HCT116 (cell line): ENCODE measurements at regions not wholly inside any gene's neighbourhood (a gene's known extent, or its start where the extent isn't known, plus 50 kb on each side); places are given as distances from the start of the nearest gene placed in this dataset.

Experiments used
- CEBPB ChIP-seq: IDR thresholded peaks from 2 replicates; pipeline ENCODE4 v1.6.1; 2012; ENCODE audit warnings: low read depth
- CTCF ChIP-seq, 3 experiments: fragments of 200-600 bp in 1 of 3; sonication (generic) in 1 of 3; IDR thresholded peaks in 2 of 3; conservative IDR thresholded peaks in 1 of 3; 2 replicates each; pipeline ENCODE4 v1.5.1; 2012 to 2017; ENCODE audit warnings: low read depth in 2 of 3, low read length in 2 of 3, antibody characterized with exemption in 1 of 3, borderline replicate concordance in 1 of 3, control low read depth in 1 of 3, mild to moderate bottlenecking in 1 of 3, mixed read lengths in 1 of 3, mixed run types in 1 of 3, moderate library complexity in 1 of 3; ENCODE audit not compliant: insufficient read depth in 1 of 3
- EZH2 ChIP-seq: fragments of 200-600 bp; sonication (generic); IDR thresholded peaks from 2 replicates; pipeline ENCODE4 v1.6.1; 2017; ENCODE audit warnings: antibody characterized with exemption, mixed run types
- EZH2phosphoT487 ChIP-seq: fragments of 200-600 bp; IDR thresholded peaks from 2 replicates; pipeline ENCODE4 v1.6.1; 2018; ENCODE audit warnings: antibody characterized with exemption, borderline replicate concordance
- MAX ChIP-seq: IDR thresholded peaks from 2 replicates; pipeline ENCODE4 v1.6.1; 2012
- POLR2A ChIP-seq: IDR thresholded peaks from 2 replicates; pipeline ENCODE4 v1.7.0; 2011; ENCODE audit warnings: borderline replicate concordance; ENCODE audit not compliant: insufficient read depth, insufficient read length; ENCODE audit errors: extremely low read depth
- POLR2AphosphoS5 ChIP-seq: IDR thresholded peaks from 2 replicates; pipeline ENCODE4 v1.6.1; 2011; ENCODE audit warnings: mild to moderate bottlenecking, low read depth, low read length, moderate library complexity
- RAD21 ChIP-seq: IDR thresholded peaks from 2 replicates; pipeline ENCODE4 v1.6.1; 2012; ENCODE audit warnings: low read depth, mild to moderate bottlenecking
- REST ChIP-seq: IDR thresholded peaks from 2 replicates; pipeline ENCODE4 v1.6.1; 2012; ENCODE audit warnings: low read depth
- SP1 ChIP-seq: IDR thresholded peaks from 2 replicates; pipeline ENCODE4 v1.6.1; 2012; ENCODE audit warnings: low read depth
- YY1 ChIP-seq: IDR thresholded peaks from 2 replicates; pipeline ENCODE4 v1.6.1; 2011; ENCODE audit warnings: low read length, low read depth, moderate library complexity, mild to moderate bottlenecking; ENCODE audit not compliant: insufficient replicate concordance; ENCODE audit errors: extremely low read depth
- ZBTB33 ChIP-seq: IDR thresholded peaks from 2 replicates; pipeline ENCODE4 v1.6.1; 2011; ENCODE audit warnings: mild to moderate bottlenecking, low read length, moderate library complexity; ENCODE audit not compliant: insufficient replicate concordance; ENCODE audit errors: extremely low read depth
- ZNF274 ChIP-seq: fragments of 200-500 bp; sonication (Bioruptor generic); IDR thresholded peaks from 2 replicates; pipeline ENCODE4 v1.6.1; 2014; ENCODE audit warnings: mild to moderate bottlenecking, low read depth, low read length, inconsistent platforms

- TF ChIP-seq CTCF (IDR thresholded peaks at IDR 0.05 in 2 of 3, conservative IDR thresholded peaks at IDR 0.05 in 1 of 3; ENCODE audit: borderline replicate concordance in 1 of 3, insufficient read depth in 1 of 3, low read depth in 2 of 3, low read length in 2 of 3) (no peak), ZBTB33 (no peak), CEBPB (no peak), POLR2A (no peak), YY1 (no peak), POLR2AphosphoS5 (no peak), EZH2 (no peak), RAD21 (no peak), EZH2phosphoT487 (no peak), REST (no peak), MAX (no peak), ZNF274 (no peak), SP1 (no peak)
These were observed 410.4 kb downstream of the MED10 start for GRCh38 chr5:5967944-5968343.
